SU-DHL-6 (cell line): ENCODE measurements at regions not wholly inside any gene's neighbourhood (a gene's known extent, or its start where the extent isn't known, plus 50 kb on each side); places are given as distances from the start of the nearest gene placed in this dataset.
"Not testable (repeated sequence)": the region's sequence is repeated elsewhere in the genome, so short reads cannot be mapped to it uniquely, and the experiment has no call there.

ENCODE experiments used
- EZH2phosphoT487 ChIP-seq: fragments of 200-600 bp; sonication (generic), shearing (Covaris generic); conservative IDR thresholded peaks from 2 replicates; pipeline ENCODE4 v1.6.1; 2018; ENCODE audit warnings: mild to moderate bottlenecking, antibody characterized with exemption, low read length, moderate library complexity, mixed read lengths
- TF ChIP-seq, protein P1 (sequence below): fragments of 200-600 bp; sonication (generic); IDR thresholded peaks from one replicate; pipeline ENCODE4 v1.5.1; 2017; ENCODE audit warnings: antibody characterized with exemption, mild to moderate bottlenecking, low read length, moderate library complexity; ENCODE audit not compliant: insufficient read depth, poor library complexity, severe bottlenecking

DNA sequence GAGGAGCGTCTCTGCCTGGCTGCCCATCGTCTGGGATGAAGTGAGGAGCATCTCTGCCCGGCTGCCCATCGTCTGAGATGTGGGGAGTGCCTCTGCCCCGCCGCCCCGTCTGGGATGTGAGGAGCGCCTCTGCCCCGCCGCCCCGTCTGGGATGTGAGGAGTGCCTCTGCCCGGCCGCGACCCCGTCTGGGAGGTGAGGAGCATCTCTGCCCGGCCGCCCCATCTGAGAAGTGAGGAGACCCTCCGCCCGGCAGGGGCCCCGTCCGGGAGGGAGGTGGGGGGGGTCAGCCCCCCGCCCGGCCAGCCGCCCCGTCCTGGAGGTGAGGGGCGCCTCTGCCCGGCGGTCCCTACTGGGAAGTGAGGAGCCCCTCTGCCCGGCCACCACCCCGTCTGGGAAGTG is 129.3 kb downstream of the ZNF486 start:
- TF ChIP-seq, protein P1, sequence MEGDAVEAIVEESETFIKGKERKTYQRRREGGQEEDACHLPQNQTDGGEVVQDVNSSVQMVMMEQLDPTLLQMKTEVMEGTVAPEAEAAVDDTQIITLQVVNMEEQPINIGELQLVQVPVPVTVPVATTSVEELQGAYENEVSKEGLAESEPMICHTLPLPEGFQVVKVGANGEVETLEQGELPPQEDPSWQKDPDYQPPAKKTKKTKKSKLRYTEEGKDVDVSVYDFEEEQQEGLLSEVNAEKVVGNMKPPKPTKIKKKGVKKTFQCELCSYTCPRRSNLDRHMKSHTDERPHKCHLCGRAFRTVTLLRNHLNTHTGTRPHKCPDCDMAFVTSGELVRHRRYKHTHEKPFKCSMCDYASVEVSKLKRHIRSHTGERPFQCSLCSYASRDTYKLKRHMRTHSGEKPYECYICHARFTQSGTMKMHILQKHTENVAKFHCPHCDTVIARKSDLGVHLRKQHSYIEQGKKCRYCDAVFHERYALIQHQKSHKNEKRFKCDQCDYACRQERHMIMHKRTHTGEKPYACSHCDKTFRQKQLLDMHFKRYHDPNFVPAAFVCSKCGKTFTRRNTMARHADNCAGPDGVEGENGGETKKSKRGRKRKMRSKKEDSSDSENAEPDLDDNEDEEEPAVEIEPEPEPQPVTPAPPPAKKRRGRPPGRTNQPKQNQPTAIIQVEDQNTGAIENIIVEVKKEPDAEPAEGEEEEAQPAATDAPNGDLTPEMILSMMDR = not testable (repeated sequence)
- TF ChIP-seq EZH2phosphoT487 = not testable (repeated sequence)
